ENCODE measurements at regions not wholly inside any gene's neighbourhood (a gene's known extent, or its start where the extent isn't known, plus 50 kb on each side); places are given as distances from the start of the nearest gene placed in this dataset.

DNA sequence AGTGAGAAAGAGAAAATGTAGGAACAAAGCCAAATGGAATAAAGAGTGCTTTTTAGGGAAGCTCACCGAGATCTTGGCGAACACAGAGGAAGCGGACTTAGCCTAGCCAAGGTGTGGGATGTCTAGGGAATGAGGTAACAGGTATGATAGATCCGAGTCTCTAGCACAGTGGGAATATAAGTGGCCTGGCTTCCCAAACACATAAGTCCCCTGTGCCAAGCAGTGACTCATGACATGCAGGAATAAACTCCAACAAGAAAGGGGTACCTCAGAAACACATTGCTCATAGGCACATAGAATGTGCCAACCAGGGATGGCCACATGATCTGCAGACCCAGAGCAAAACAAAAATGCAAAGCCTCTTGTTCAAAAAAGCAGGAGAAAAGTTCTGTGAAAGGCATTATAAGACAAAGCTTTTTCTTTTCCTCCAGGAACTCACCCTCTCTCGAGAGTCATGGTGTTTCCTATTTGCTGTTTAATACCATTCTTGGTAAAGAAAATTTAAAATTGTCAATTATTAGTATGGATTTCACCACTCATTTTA, 542.5 kb downstream of the GATA3 start:
- dilution Hi-C loops (cut with HindIII; ENCODE audit: low sequenced_read_pairs, unreplicated experiment), result no loop called here
- no peak overlapping the region for H2BK20ac ChIP-seq (ENCODE audit: low read depth, low read length)
- CTCF ChIA-PET, result no interaction called here
- H3K18ac ChIP-seq (ENCODE audit: low read depth, low read length), result no peak overlapping the region
- no peak for ATAC-seq (ENCODE audit: low read depth)
- no peak overlapping the region for H3K9ac ChIP-seq (ENCODE audit: low read depth, low read length)
- H3K23ac ChIP-seq (ENCODE audit: low read depth, low read length), result no peak overlapping the region
- no peak overlapping the region for H3K14ac ChIP-seq (replicated peaks; ENCODE audit: low read depth, low read length)
- H3K36me3 ChIP-seq (ENCODE audit: control insufficient read depth, insufficient read depth, low read length), result no peaks in the 10 kb centered on the region
- H3K4me3 ChIP-seq (ENCODE audit: insufficient read depth, low read depth, low read length), result no peak overlapping the region
- BruUV-seq (replicated peaks), result no TSS peak
- H3K4ac ChIP-seq (ENCODE audit: low read depth, low read length), result no peak overlapping the region
- peaks cover 16% of the 10 kb centered on the region for H3K9me3 ChIP-seq (ENCODE audit: control insufficient read depth, insufficient read depth, low read length)
- no peak overlapping the region for H2AK5ac ChIP-seq (ENCODE audit: low read depth, low read length)
- TF ChIP-seq POLR2A (IDR thresholded peaks at IDR 0.05; ENCODE audit: low read depth, low read length), result no peak
- TF ChIP-seq, protein P1, sequence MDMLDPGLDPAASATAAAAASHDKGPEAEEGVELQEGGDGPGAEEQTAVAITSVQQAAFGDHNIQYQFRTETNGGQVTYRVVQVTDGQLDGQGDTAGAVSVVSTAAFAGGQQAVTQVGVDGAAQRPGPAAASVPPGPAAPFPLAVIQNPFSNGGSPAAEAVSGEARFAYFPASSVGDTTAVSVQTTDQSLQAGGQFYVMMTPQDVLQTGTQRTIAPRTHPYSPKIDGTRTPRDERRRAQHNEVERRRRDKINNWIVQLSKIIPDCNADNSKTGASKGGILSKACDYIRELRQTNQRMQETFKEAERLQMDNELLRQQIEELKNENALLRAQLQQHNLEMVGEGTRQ (IDR thresholded peaks at IDR 0.05; ENCODE audit: low read depth, low read length), result no peak
- no peak for TF ChIP-seq CHD1 (IDR thresholded peaks at IDR 0.05; ENCODE audit: low read depth, low read length)
- no peak for TF ChIP-seq NFE2L2 (IDR thresholded peaks at IDR 0.05; ENCODE audit: low read depth, low read length)
- no peak for TF ChIP-seq BHLHE40 (IDR thresholded peaks at IDR 0.05; ENCODE audit: low read depth, low read length)
- TF ChIP-seq RAD21 (IDR thresholded peaks at IDR 0.05; ENCODE audit: low read length), result no peak
- no peak for TF ChIP-seq RFX5 (IDR thresholded peaks at IDR 0.05; ENCODE audit: low read depth, low read length)
- TF ChIP-seq SMC3 (IDR thresholded peaks at IDR 0.05; ENCODE audit: low read depth, low read length), result no peak
- TF ChIP-seq ELK1 (IDR thresholded peaks at IDR 0.05; ENCODE audit: borderline replicate concordance, low read depth, low read length), result no peak
- TF ChIP-seq MXI1 (IDR thresholded peaks at IDR 0.05; ENCODE audit: borderline replicate concordance, low read depth, low read length), result no peak
- no peak for TF ChIP-seq MAFK (IDR thresholded peaks at IDR 0.05; ENCODE audit: low read depth, low read length)
- no peak for TF ChIP-seq CEBPB (IDR thresholded peaks at IDR 0.05; ENCODE audit: low read depth, low read length)
- TF ChIP-seq RCOR1 (IDR thresholded peaks at IDR 0.05; ENCODE audit: insufficient replicate concordance, low read length), result no peak
- no peak for TF ChIP-seq FOS (IDR thresholded peaks at IDR 0.05; ENCODE audit: low read depth, low read length)
- TF ChIP-seq, protein P2, sequence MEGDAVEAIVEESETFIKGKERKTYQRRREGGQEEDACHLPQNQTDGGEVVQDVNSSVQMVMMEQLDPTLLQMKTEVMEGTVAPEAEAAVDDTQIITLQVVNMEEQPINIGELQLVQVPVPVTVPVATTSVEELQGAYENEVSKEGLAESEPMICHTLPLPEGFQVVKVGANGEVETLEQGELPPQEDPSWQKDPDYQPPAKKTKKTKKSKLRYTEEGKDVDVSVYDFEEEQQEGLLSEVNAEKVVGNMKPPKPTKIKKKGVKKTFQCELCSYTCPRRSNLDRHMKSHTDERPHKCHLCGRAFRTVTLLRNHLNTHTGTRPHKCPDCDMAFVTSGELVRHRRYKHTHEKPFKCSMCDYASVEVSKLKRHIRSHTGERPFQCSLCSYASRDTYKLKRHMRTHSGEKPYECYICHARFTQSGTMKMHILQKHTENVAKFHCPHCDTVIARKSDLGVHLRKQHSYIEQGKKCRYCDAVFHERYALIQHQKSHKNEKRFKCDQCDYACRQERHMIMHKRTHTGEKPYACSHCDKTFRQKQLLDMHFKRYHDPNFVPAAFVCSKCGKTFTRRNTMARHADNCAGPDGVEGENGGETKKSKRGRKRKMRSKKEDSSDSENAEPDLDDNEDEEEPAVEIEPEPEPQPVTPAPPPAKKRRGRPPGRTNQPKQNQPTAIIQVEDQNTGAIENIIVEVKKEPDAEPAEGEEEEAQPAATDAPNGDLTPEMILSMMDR (conservative IDR thresholded peaks at IDR 0.05; ENCODE audit: low read depth, low read length), result no peak
- TF ChIP-seq MAZ (IDR thresholded peaks at IDR 0.05; ENCODE audit: borderline replicate concordance, low read depth, low read length), result no peak
- H2BK5ac ChIP-seq (ENCODE audit: low read depth, low read length, poor library complexity, severe bottlenecking), result no peak overlapping the region
- H4K91ac ChIP-seq (ENCODE audit: insufficient read depth, low read depth, low read length), result no peak overlapping the region
- no peak overlapping the region for H2BK15ac ChIP-seq (ENCODE audit: low read depth, low read length)
- in situ Hi-C loops (cut with MboI; ENCODE audit: low sequenced_read_pairs), result no loop called here
- no peak overlapping the region for H2AFZ ChIP-seq (replicated peaks; ENCODE audit: low read length, poor library complexity)
- intact Hi-C loops (cut with micrococcal nuclease), result no loop called here
- H3K79me1 ChIP-seq (ENCODE audit: low read depth in 1 of 2, low read length in 2 of 2), result no peaks in the 10 kb centered on the region
- no peaks in the 10 kb centered on the region for H3K9me1 ChIP-seq (ENCODE audit: insufficient read depth, low read length)
- WGBS, 2 experiments (ENCODE audit: extremely low coverage in 2 of 2, insufficient read length in 1 of 2), result no CpG with 5 or more reads among the region's 5 CpGs
- H4K20me1 ChIP-seq (ENCODE audit: insufficient read depth, low read length), result no peaks in the 10 kb centered on the region
- no peak overlapping the region for H4K8ac ChIP-seq (ENCODE audit: low read depth in 2 of 2, low read length in 2 of 2)
- no peak overlapping the region for H2AK9ac ChIP-seq (replicated peaks; ENCODE audit: low read depth, low read length, poor library complexity)
- H3K56ac ChIP-seq (ENCODE audit: extremely low read depth, insufficient read depth, low read length), result no peak overlapping the region
- no peak for DNase-seq
- H2BK120ac ChIP-seq (ENCODE audit: low read depth, low read length), result no peak overlapping the region
- POLR2A ChIA-PET (ENCODE audit: unreplicated experiment), result no interaction called here
- no peak overlapping the region for H3K27ac ChIP-seq (ENCODE audit: insufficient read depth, low read length)
- H3K4me2 ChIP-seq (ENCODE audit: low read depth, low read length), result no peak overlapping the region
- H3K27me3 ChIP-seq (ENCODE audit: control insufficient read depth, insufficient read depth, low read length), result no peaks in the 10 kb centered on the region
- no peaks in the 10 kb centered on the region for H3K4me1 ChIP-seq (ENCODE audit: control insufficient read depth, insufficient read depth, low read length)
- H4K5ac ChIP-seq (ENCODE audit: low read depth, low read length), result no peak overlapping the region

All from IMR-90 (cell line).